Activated CD4-positive, alpha-beta T cell treated with anti-CD3 and anti-CD28 coated beads, Interleukin-2, Interleukin-4, amounts not matched to agents 100 ng/mL and 50 ng/mL, durations not matched to agents 16 hours and 8 hours (primary cell): ENCODE measurements at regions not wholly inside any gene's neighbourhood (a gene's known extent, or its start where the extent isn't known, plus 50 kb on each side); places are given as distances from the start of the nearest gene placed in this dataset.
"Not testable (repeated sequence)": the region's sequence is repeated elsewhere in the genome, so short reads cannot be mapped to it uniquely, and the experiment has no call there.

Experiments
- DNase-seq: peaks from one replicate; pipeline ENCODE4 v3.0.0-alpha.2; 2020; ENCODE audit warnings: low spot score

DNA sequence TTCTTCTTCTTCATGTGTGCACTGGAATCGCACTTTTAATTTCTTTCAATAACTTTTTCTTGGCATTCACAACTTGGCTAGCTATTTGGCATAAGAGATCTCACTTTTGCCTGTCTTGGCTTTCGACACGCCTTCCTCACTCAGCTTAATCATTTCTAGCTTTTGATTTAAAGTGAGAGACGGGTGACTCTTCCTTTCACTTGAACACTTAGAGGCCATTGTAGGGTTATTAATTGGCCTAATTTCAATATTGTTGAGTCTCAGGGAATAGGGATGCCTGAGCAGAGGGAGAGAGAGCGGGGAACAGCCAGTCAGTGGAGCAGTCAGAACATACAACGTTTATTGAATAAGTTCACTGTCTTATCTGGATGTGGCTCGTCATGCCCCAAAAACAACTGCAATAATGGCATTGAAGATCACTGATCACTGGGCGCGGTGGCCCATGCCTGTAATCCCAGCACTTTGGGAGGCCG, 200.3 kb downstream of the SEC14L1 start:
- peak; percentile 65 for DNase-seq

DNA sequence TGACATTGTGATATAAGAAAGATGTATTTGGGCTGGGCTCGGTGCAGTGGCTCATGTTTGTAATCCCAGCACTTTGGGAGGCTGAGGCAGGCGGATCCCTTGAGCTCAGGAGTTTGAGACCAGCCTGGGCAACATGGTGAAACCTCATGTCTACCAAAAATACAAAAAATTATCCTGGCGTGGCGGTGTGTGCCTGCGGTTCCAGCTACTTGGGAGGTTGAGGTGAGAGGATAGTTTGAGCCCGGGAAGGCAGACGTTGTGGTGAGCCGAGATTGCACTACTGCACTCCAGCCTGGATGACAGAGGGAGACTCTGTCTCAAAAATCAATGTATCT, 201.9 kb downstream of the SEC14L1 start:
- DNase-seq, result not testable (repeated sequence)

DNA sequence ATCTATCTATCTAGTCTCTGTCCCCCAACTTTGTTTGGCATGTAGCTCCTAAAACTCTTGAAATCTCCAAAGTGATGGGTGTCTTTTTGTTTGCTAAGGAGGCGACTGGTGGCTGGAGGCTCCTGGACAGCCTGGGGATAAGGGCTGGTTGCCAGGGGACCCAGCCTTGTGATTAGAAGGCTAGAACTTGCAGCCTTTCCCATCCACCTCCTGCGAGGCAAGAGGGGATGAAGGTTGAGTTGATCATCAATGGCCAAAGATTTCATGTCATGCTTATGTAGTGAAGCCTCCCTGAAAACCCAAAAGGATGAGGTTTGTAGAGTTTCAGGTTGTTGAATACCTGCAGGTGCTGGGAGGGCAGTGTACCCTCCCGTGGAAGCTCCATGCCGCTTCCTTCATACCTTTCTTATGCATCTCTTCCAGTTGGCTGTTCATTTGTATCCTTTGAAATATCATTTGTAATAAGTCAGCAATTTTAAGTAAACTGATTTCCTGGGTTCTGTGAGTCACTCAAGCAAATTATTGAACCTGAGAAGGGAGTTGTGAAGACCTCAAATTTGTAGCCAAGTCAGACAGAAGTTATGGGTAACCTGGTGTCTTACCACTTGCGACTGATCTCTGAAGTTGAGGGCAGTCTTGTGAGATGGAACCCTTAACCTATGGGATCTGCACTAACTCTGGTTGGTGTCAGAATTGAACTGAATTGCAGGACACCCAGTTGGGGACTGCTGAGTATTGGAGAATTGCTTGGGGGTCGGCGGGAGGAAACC, 202.4 kb downstream of the SEC14L1 start:
- DNase-seq, result peak; percentile 46

GRCh38 chr17:77344038-77344437, 203.3 kb downstream of the SEC14L1 start:
- DNase-seq, result no peak

- DNase-seq, result no peak
Measured at GRCh38 chr17:77345260-77345910, 204.6 kb downstream of the SEC14L1 start.

DNA sequence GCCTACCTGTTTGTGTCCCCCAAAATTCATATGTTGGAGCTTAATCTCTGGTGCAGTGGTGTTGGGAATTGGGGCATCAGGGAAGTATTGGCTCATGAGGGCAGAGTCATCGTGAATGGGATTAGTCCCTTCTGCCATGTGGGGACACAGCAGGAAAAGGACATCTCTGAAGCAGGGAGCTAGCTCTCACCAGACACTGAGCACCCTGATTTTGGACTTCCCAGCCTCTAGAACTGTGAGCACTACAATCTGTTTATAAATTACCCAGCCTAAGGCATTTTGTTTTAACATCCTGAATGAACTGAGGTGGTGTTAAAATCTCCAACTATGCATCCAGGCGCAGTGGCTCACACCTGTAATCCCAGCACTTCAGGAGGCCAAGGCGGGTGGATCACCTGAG, 206.0 kb downstream of the SEC14L1 start:
- no peak for DNase-seq

GRCh38 chr17:77347544-77347943, 206.8 kb downstream of the SEC14L1 start:
- no peak for DNase-seq

GRCh38 chr17:77349976-77350830, 209.4 kb downstream of the SEC14L1 start:
- no peak for DNase-seq

GRCh38 chr17:77352441-77352840, 211.7 kb downstream of the SEC14L1 start:
- DNase-seq, result no peak

DNA sequence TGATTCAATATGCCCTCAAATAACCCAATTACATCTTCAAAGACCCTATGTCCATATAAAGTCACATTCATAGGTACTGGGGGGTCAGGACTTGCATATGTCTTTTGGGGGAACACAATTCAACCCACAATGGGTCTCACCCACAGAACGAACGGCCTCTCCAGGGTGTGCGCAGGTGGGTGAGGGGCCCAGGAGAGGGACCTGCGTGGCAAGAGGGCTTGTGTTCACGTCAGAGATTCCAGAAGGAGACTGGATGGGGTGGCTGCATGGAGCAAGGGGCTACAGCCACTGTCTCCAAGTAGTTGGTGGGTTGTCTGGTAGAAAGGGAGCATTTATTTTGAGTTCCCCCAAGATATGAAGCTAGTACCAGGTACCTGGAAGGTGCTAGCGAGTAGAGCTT, 212.2 kb downstream of the SEC14L1 start:
- no peak for DNase-seq

DNA sequence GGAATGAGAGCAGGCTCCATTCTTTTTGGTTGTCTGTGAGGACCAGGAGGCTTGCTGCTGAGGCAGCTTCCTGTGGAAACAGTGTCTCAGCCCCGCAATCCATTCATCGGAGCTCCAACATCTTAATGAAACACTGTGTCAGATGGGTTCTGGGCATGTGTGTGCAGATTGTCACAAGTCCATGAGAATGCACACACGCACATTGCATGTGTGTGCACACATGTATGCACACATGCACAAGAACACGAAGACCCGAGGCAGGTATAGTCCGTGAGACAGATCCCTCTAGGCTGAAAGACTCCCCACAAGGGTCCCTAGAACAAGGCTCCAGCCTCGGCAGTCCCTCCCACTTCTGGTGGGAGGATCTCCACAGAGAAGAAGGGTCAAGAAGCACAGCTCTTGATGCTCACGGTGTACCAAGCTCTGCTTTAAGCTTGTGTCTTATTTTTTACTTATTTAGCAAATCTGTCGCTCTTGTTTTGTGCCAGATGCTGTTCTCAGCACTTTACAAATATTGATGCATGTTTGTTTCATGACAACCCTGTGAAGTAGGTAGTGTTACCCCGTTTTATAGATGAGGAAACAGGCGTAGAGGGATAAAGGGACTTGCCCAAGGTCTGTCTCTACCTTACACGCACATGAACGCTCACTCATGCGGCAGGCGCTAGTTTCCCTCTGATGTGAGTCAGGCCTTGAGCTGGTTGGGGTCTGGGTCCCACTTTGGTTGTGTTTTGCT, 213.1 kb downstream of the SEC14L1 start:
- no peak for DNase-seq

DNA sequence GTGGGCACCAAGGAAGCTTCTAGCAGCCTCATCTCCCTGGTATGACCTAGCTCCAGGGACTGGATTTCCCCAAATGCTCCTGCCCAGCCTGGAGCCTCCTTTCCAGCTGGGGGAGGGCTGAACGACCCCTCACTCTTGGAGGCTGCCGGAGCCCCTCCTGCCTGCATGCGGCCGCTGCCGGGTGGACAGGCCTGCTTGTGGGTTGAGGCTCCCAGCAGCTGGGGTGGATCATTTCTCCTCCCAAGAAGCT, 213.6 kb downstream of the SEC14L1 start:
- no peak for DNase-seq

- no peak for DNase-seq
Measured at GRCh38 chr17:77354670-77355455, 214.1 kb downstream of the SEC14L1 start.

DNA sequence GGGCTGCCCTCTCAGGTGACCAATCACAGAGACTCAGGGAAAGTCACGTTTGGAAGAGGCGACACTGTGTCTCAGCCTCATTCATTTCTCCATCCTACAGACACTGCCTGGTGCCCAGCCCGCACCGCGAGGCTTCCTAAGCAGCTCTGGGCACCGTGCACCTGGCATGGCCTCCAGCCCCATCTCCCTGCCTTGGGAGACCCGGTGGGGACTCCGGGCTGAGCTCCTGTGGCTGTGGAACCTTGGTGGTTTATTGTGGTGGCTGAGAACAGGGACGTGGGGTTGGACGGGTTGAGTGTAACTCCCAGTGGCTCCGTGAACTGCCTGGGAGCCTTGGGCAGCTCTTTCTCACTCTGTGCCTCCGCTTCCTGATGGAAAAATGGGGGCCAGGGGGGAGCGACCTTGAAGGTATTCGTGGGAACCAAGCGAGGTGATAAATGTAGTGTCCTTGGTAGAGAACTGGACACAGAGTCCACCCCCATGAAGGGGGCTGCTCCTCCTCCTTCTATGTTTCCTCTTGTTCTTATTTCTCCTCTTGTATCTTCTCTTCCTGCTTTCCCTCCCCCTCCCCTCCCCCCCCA, 215.4 kb downstream of the SEC14L1 start:
- no peak for DNase-seq

DNA sequence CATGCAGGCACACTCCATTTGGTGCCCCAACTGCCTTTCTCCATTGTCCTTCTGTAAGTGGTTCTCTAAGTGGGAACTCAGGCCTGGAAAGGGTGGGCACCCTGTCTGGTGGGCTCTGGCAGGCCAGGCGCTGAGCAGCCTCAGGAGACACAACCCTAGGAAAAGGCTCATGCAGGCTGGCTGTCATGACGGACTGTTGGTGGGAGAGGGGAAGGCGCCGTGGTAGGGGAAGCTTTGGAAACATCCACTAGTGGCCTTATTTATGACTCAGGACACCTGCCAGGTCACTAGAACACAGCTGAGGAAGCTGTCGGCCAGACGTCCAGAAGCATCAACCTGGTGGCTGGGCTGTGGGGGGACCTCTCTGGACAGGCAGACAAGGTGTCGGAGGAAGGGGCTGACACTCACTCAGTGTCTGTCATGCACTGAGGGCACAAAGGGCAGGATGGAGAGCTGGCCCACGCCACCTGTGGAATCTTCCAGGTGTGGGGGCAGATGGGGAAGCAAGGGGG, 216.0 kb downstream of the SEC14L1 start:
- no peak for DNase-seq

- DNase-seq, result no peak
Measured at GRCh38 chr17:77358801-77359200, 218.0 kb downstream of the SEC14L1 start.

- no peak for DNase-seq
Measured at GRCh38 chr17:77359236-77359635, 218.5 kb downstream of the SEC14L1 start.

DNA sequence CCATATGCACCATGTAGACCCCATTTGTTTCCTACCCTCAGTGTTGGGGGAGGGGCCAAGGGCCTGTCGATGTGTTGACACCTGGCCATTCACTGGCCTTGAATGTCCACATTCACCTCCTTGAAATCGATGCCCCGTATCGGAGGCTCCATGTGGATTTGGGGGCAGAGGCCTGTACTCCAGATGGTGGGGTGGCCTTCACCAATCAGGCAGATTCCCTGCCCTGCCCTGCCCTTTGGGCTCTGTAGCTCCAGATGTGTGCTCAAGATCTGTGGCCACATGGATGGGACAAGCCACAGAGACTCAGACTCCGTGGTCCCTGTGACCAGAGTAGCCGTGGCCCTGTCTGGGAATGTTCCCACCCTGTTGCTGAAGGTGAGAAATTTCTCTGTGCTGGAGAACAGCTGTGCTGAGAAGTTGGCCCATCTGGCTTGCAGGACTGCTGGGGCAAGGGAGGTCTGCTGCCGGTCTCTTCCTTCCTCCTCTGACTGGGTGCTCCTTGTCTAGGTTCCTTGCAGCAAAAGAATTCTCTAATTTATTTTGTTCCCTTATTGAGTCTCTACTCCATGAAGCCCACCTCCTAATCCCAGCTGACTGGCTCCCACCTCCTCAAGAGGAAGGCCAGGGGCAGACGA, 221.3 kb downstream of the SEC14L1 start:
- no peak for DNase-seq

DNA sequence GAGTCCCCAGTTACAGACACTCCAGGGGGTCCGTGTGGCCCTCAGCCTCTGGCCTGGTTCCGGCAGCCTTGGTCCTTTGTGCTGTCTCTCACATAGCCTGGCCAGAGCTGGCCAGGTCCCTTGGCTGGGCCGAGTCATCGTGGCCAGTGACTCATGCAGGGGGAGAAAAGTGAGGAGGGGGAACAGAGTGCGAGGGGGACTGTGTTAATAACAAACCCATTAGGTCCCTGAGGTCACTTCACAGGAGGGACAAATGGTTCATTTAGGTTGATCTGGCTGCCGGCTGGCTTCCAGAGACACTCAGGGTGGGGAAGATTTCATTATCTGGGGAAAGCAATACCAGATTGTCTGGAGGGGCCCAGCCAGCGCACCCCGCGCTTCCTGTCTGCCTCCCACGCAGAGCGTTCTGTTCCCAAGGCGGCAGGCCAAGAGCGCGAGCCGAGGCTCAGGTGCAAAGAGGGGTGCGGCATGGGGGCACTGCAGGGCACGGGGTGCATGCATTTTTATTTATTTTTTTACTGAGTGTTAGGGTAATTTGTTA, 223.1 kb downstream of the SEC14L1 start:
- DNase-seq, result no peak

DNA sequence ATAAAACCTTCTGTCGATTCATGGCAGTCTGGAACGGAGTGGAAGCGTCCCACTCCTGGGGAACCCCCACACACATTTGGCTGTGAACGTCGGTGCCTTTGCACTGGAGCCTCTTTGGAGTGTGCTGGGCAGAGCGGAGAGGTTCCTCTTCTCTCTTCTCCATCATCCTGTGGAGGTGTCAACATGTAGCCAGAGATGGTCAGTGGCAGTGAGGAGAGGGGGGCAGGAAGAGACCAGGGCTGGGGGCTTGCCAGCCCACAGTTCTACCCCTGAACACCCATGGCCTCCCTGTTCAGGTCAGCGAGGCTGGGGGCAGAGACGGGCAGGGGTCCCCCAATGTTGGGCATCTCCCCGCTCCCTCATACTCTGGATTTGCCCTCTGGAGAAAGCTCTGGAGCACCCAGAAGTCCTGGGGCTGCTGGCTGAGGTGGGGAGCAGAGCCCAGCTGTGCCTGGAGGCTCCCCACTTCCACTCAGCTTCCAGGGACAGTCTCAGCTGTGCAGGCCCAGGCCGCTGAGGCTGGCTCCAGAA, 223.7 kb downstream of the SEC14L1 start:
- DNase-seq, result no peak
